Right lung (tissue), 2 donors: ENCODE measurements at regions not wholly inside any gene's neighbourhood (a gene's known extent, or its start where the extent isn't known, plus 50 kb on each side); places are given as distances from the start of the nearest gene placed in this dataset.

Experiments
- DNase-seq, 2 donors: peaks; one replicate each; pipeline ENCODE4 v3.0.0-alpha.2; 2013

DNA sequence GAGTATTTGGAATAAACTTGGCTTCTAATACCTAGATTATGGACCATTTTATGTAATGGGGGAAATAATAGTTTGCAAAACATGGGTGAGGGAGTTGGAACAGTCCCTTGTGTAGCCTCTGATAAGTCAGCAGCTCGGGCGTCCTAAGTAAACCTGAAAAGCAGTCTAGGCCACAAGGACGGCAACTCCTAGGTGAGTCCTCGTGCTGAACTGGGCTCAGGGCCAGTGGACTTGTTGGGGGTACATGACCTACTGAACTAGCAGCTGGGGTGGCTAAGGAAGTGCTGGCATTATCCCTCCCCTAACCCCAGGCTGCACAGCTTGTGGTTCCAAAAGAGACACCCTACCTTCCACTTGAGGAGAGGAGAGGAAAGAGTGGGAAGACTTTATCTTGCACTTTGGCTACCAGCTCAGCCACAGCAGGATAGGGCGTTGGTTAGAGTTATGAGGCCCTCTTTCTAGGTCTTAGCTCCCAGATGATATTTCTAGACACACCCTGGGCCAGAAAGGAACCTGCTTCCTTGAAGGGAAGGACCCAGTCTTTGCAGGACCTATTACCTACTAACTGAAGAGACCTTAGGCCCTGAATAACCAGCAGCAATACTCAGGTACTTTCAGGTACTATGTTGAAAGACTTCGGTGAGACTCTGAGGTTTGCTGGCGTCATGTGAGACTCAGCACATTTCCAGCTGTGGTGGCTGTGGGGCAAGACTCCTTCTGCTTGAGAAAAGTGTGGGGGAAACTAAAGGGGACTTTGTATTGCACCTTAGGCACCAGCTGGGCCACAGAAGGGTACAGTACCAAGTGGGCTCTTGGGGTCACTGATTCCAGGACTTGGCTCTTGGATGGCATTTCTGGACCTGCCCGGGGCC, 71.0 kb downstream of the AQP4 start:
- no peak for DNase-seq

DNA sequence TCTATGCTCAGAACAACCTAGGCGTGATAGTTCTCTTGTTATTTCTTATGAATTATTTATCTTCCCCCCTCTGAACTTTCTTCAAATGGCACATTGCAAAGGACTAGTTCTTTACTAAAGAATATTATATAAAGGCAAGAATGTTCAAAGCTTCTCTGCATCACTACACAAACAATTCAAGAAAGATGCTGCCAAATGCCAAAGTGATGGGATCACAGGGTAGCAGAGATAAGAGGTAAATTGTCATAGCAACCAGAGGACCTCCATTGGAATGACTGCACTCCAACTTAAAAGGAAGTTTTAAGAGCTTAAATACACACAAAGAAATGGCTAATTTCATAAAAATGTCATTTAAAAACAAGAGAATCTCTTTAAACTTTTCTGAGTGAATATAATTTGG, 72.8 kb downstream of the AQP4 start:
- no peak for DNase-seq

DNA sequence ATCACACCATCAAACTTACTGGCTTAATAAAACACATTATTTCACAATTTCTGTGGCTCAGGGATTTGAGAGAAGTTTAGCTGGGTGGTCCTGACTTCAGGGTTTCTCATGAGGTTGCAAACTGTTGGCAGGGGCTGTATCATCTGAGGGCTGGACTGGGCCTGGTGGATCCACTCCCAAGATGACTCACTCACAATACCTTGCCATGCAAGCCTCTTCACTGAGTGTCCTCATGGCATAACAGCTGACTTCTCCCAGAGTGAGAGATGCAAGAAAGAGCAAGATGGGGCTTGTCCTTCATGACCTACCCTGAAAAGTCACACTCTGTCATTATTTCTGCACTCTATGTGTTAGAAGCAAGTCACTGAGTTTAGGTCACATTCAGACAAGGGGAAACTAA, 73.8 kb downstream of the AQP4 start:
- no peak for DNase-seq

DNA sequence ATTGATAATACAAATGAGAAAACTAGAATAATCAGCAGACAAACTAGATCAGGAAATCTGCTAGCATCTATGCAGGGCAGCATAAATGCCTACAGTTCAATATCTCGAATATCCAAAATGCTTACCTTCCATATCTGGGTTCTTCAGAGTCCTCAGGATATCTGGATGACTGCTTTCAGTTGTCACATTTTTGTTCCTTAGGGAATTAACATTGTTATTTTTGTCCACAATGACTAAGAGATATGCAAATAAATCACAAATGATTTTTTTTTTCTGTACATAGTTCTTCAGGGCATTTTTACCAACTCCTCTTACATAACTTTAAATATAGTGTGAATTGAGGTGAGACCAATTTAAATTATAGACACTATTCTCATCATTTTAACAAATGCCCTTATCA, 80.9 kb downstream of the AQP4 start:
- no peak for DNase-seq

DNA sequence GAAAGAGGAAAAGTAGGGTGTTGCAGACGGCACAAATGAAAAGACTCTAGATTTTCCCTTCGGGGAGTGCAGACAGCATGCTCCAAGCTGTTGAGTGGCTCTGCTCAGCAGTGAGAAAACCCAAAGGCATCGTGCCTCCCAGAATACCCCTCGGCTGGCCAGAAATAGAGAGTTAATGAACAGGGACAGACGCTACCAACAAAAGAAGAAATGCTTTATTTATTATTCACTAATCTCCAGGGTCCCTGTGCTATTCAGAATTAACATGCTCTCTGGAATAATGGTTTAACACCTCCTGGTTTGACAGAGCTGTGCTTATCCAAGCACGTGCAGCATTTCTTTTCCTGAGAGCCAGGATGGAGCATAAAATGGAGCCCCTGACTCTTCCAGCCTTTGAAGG, 82.3 kb downstream of the AQP4 start:
- DNase-seq = no peak

GRCh38 chr18:26780520-26781325, 84.8 kb downstream of the AQP4 start:
- DNase-seq = no peak

GRCh38 chr18:26778054-26778393, 87.5 kb downstream of the AQP4 start:
- no peak for DNase-seq

- no peak for DNase-seq
Observed at GRCh38 chr18:26777351-26778053, 88.0 kb downstream of the AQP4 start.

GRCh38 chr18:26772691-26773090, 92.8 kb downstream of the AQP4 start:
- no peak for DNase-seq

DNA sequence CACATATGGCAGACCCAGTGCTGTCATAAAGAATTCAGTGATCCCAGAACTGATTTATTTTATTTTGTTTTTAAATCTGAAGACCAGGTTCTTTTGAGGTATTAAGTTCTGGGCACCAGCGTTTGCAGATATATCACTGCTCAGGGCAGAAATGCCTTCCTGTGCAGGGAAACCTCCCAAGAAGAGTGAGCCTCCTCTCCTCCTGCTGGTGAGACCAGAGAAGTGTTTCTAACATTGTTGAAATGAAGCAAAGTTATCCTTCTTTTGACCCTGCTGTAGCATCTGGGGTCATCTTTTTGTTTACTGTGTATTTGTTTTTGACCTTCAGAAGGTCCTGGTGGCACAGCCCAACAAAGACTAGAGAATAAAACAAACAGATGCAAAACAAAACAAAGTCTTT, 94.0 kb downstream of the AQP4 start:
- no peak for DNase-seq

GRCh38 chr18:26768385-26768784, 97.1 kb downstream of the AQP4 start:
- DNase-seq = no peak

- no peak for DNase-seq
Observed at GRCh38 chr18:26765498-26765897, 100.0 kb downstream of the AQP4 start.

DNA sequence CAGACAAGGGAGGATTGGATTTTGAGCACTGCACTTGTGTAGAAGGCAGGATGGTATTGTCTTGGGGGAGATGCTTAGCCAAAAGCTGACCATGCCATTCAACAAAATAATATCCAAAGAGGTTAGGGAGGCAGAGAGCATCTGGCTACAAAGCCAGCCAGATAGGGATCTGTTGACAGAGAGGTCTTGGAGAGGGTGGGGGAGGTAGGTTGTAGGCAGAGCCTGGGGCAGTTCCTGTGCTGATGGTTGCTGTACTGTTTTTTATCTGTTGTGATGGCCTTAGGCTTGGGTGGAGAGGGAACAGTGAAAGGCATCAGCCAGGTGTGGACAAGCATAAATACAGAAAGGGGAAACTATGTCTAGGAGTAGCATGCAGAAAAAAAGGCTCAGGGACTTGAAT, 100.9 kb downstream of the AQP4 start:
- no peak for DNase-seq

DNA sequence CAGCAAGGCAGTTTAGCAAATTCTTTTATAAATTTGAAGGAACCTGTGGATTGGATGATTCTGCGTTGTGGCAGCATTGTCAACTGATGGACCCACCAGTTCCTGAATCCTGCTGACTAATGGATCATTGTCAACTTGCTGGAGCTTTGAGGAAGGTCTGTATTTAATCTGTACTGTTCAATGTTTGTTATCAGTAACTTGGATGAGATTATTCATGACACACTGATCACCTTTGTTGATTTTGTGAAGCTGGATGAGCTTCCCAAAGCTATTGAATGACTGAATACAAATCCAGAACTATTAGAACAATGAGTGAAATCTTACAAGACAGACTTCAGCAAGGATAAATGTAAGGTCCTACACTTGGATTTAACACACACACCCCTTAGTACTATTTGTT, 101.3 kb downstream of the AQP4 start:
- DNase-seq = no peak

DNA sequence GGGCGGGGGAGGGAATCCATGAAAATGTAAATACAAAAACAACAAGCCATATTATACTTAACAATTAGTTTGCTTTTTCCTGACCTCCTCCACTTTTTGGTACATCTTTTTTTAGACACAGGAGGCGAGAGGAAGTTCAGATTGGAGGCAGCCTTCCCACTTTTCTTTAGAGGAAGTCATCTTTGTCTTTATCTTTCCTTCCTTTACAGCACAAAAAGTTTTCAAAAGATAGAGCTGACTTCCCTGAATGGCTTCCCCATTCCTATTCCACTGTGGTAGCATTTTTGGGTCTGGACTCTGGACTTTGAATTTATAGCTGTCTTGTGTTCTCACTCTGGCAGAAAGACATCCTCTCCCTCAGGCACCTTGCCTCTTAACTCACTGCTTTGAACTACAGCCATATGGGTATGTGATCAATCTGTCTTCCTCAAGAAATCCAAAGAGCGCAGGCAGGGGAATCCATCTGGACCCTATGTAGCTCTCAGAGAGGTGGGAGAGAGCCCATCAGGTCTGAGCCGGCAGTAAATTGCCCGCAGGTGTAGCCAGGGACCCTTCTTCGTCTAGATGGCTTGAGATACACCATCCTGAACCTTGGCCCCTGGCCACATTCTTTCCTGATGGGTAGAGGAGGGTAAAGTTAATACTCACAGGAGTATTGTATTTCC, 101.9 kb downstream of the AQP4 start:
- no peak for DNase-seq

DNA sequence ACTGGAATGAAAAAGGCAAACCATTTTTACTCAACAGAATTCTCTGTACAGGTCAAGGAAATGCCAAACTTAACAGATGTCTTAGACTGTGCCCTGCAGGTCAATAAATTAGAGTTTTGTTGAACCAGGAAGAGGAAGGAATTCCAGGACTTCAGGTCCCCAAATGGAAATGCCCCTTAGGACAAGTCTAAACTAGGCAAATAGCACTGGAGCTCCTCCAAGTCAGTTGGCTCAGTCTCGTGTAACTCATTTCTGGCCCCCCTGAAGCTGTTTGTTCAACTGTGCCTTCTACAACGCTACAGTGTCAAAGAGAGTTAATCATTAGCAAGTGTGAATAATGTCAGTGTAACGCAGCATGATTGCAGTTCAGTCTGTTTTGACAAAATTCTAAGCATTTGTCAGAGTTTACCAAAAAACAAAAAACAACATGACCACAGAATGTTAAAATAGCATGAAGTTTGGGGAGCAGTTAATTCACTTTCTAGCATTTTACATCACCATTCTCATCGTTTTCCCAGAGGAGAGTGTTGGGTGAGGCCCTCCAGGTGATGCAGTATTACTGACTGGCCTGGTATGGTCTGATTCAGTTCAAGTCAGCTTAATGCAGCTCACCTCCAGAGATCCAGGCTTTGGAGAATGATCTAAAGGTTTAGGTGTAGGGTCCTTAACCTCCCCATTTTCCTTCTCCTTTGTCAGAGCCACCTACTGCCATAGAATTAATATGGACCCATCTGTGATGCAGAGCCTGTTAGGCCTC, 108.1 kb downstream of the AQP4 start:
- peak; percentile 9 to 16 for DNase-seq

DNA sequence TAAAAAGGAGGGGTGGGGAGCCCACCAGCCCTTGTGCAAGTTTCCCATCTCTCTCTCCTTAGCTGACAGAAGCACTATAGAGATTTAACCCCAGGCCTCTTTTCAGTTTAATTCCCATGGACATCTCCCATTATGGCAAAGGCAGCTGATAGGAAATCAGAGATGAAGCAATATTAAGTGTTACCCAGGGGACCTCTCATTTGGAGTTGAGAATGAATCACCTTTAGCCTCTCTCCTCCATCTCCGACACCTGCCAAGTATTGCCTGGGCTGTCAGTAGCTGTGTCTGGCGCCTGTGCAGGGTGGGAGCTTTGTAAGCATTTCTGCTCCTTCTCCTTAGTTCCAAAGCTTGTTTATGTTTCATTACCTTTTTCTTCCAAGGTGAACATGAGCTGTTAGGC, 109.0 kb downstream of the AQP4 start:
- no peak for DNase-seq

DNA sequence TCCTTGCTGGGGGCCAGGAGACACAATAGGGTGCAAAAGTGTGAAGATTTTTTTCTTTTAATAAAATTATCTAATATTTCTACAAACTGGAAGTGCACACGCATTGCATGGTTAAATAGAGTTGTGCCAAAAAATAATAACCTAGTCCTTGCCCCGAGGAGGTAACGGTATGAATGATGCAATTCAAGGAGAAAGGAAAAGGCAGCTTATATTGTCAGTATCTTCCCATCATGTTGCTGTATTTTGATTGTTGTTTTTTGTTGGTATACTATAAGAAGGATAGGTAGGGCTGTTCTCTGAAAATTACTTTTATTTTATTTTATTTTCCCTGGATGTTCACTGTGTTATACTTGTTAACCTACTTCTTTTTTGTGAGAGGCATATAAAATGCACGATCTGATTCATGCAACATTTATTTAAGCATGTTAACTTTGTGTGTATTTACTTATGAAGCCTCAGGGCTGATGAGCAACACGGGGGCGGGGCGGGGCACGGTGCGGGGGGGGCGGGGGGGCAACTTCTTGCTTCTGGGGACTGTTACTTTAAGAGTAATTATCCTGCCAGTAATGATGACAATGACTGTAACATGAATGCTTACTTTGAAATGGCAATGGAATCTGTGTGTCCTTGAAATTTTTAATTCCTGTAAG, 118.6 kb downstream of the AQP4 start:
- no peak for DNase-seq

DNA sequence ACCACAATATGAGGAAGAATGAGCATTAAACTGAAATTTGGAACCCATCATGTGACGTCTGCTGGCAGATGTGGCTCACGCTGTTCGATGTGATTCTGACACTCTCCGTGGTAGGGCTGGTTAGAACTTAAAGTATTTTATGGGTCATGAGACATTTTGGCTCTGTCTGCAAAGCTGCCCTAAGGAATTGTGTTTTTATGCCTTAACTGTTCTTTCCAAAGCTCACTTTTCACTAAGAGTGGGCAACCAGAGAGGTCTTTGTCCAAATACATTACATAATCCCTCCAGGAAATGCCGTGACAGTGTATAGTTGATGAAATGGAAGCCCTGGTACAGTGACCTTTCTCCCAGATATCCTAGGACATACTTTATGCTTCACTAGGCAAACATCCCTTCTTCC, 119.1 kb downstream of the AQP4 start:
- peak in 1 of 2 donors; percentile 6 for DNase-seq

DNA sequence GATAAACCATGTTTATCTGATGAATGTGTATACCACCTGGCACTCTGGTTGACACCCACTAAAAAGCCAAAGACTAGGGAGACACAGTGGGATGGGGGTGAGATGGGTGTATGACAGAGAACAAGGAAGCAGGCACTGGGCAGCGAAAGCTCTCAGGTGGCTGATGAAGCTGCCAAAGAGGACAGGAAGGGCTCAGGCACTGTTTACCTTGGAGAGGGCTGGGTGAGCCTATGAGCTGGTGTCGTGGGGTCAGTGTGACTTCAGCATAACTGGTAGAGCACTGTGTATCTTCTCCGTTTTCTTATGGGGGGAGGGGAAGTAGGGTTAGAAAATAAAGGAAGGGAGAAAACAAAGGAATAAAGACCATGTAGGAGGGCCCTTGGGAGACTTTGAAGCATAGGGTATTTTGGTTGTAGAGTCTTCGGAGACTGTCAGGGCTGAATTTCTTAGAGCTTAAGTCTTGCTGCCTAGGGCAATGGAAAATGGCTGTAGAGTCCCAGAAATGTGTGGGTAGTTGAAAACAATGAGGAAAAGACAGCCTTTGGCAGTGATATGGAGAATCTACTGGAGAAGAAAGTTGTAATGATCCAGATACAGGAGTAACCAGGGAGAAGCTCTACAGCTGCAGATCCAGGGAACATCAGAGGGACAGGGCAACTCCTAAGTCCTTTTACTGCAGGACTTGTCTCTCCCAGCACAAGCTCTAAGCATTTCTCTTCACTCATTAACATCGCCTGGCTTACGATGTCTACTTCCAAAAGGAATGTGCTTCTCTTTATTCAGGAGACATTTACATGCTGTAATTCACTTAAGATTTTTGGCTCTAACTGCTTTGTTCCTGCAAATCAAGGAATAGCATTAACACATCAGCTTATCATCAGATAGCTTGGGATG, 120.0 kb downstream of the AQP4 start:
- no peak for DNase-seq
